GM21423 (cell line): ENCODE measurements at regions not wholly inside any gene's neighbourhood (a gene's known extent, or its start where the extent isn't known, plus 50 kb on each side); places are given as distances from the start of the nearest gene placed in this dataset.
A peak's percentile ranks its signal among the peaks of the same experiment; 100 is the strongest.
"Not testable (repeated sequence)": the region's sequence is repeated elsewhere in the genome, so short reads cannot be mapped to it uniquely, and the experiment has no call there.

Experiments
- ATAC-seq: cut with Tn5 transposase; IDR thresholded peaks from one replicate; pipeline ENCODE4 v1.9.1; 2021; ENCODE audit warnings: mild to moderate bottlenecking, moderate library complexity; ENCODE audit not compliant: unreplicated experiment

GRCh38 chr10:5268743-5269142, 72.1 kb downstream of the AKR1C4 start:
- no peak for ATAC-seq

DNA sequence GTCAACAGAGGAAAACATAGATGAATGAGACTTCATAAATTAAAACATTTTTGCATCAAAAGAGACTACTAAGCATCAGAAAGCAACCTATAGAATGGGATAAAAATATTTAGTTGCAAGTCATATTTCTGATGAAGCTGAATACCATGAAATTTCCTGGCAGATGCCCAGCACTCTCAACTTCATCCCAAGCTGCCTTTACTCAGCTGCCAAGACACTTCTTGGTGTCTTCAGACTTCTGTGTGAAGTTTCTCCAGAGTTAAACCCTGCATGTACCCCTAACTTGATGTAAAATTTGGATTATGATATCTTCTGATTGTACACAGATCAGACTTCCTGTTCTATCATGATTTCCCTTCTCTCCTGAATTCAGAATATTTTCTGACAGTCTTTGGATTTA, 73.2 kb downstream of the AKR1C4 start:
- ATAC-seq, result no peak

- ATAC-seq, result no peak
Measured at GRCh38 chr10:5271526-5271925, 74.9 kb downstream of the AKR1C4 start.

DNA sequence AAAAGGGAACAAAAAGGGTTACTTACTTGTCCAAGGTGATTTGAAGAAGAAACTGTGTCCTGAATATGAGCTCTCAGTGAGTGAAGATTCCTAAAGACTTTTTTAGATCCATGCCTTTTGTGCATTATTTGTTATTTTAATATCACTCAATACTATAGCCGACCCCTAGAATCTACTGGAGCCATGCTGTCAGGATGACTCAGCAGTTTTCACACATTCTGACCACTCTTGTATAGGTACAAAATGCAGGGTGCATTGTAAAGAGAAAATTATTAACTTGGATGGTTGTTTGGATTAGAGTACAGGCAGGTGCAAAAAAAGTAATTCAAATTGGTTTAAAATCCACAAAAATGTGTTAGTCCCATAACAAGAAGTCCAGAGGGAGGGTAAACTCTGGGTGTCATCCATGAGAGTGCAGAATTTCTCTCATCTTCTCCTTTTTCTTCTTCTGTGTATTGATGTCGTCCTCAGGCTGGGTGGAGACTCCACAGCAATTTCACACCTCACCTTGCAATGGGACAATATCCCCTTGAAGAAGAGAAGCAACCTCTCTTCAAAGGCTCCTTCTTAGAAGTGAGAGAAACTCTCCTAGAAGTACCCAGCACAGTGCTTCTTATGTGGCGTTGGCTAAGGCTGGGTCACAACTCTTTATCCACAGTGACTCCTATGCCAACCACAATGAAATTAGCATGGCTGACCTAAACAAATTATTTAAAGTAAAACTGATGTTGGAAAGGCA, 75.6 kb downstream of the AKR1C4 start:
- no peak for ATAC-seq

DNA sequence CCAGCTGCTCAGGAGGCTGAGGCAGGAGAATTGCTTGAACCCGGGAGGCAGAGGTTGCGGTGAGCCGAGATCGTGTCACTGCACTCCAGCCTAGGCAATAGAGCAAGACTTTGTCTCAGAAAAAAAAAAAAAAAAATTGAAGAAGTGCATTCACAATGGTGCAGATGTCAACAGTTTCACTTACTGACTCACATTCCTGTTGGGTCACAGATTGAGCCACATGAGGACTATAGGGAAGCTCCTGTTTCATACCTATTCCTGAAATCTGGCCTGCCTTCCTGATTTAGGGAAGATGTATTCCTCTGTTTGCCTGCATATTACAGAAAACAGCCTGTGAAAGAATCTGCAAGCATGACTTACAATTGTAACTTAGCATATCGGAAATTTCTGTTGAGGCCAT, 78.2 kb downstream of the AKR1C4 start:
- ATAC-seq, result no peak

GRCh38 chr10:5281356-5281755, 83.4 kb upstream of the UCN3 start:
- no peak for ATAC-seq

DNA sequence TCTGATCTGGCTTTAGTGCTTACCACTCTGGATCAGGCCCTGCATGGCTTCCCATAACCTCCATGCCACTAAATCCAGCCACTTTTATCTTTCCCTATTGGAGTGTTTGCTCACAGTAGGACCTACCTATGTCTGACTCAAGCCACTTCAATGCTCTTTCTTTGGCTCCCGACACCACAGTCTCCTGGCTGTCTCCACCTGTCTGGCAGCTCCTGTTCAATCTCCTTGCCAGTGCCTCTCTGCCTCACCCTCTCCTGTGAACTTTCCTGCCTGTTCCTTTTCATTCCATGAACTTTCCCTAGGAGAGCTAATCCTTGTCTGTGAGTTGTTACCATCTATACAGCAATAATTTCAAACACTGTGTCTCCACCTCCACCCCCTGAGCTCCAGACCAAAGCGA, 82.6 kb upstream of the UCN3 start:
- no peak for ATAC-seq

DNA sequence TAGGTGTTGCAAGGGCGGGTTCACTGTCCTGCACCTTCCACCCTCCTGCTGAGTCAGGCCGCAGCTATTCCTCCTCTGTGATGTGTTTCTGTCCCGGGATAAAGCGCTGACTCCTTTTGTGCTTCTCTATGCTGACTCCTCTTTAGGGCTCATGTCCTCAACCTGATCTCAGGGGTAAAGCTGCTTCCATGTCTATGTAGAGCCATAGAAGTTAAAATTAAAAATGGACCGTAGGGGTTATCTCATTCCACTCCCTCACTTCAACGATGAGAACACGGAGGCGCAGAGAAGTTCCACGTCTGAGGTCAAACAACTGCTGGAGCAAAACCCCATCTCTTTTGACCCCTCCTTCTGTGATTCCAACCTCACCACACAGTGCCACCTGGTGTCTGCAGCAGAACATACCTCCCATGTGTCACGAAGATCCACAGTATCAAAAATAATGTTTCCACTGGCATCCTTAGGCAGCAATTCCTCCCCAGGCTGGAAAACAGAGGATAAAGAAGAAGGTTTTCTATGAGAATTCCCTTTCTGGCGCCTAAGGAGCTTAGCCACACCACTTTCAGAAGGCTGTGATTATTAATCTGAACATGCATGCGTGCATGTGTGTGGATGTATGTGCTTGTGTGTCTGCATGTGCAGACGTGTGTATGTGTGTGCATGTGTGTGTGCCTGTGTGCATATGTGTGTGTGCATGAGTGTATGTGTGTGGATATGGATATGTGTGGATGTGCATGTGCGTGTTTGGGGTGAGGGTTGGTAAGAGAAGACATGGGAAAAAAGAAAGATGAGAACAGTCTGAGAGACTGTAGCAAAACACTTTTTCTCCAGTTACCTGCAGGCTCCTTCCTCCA, 81.2 kb upstream of the UCN3 start:
- peak; percentile 75 for ATAC-seq

- ATAC-seq, result peak; percentile 64
Measured at GRCh38 chr10:5284311-5285057, 80.3 kb upstream of the UCN3 start.

DNA sequence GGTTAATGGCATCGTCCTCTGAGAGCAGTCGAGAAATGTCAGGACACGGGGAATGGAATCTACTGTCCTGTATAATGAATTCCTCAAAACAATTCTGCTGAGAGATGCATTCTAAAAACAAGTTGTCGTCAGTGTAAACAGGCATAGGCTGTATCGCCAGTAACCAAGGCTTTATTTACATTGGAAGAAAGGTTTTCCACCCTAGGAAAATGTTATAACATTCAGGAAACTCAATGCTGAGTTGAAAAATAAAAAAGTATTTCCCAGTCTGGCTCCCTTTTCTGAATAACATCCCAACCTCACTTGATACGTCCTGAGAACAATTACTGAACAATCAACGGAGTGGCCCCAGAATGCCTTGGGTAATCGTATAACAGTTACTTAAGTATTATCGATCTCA, 79.6 kb upstream of the UCN3 start:
- no peak for ATAC-seq

GRCh38 chr10:5288359-5288758, 76.4 kb upstream of the UCN3 start:
- no peak for ATAC-seq

DNA sequence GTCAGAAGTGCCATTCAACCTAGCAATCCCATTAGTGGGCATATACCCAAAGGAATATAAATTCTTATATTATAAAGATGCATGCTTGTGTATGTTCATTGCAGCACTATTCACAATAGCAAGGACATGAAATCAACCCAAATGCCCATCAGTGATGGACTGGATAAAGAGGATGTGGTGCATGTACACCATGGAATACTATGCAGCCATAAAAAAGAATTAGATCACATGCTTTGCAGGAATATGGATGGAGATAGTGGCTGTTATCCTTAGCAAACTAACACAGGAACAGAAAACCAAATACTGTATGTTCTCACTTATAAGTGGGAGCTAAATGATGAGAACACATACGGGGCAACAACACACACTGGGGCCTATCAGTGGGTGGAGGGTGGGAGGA, 75.5 kb upstream of the UCN3 start:
- ATAC-seq, result not testable (repeated sequence)

GRCh38 chr10:5291501-5292195, 73.1 kb upstream of the UCN3 start:
- ATAC-seq, result no peak

DNA sequence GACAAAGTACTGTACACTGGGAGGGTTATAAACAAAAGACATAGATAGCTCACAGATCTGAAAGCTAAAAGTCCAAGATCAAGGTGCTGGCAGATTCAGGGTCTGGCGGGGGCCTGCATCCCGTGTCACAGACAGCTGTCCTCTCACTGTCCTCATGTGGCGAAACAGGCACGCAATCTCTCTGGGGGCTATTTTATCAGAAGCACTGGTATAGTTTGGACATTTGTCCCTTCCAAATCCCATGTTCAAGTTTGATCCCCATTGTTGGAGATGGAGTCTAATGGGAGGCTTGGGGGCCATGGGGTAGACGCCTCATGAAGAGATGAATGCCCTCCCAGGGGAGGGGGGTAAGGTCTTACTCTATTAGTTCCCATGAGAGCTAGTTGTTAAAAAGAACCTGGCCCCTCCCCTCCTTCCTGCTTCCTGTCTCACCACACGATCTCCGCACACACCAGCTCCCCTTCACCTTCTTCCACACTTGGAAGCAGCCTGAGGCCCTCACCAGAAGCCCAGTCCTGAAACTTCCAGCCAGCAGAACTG, 72.5 kb upstream of the UCN3 start:
- no peak for ATAC-seq

GRCh38 chr10:5292970-5293369, 71.8 kb upstream of the UCN3 start:
- ATAC-seq, result not testable (repeated sequence)

- ATAC-seq, result no peak
Measured at GRCh38 chr10:5293691-5294550, 70.8 kb upstream of the UCN3 start.

DNA sequence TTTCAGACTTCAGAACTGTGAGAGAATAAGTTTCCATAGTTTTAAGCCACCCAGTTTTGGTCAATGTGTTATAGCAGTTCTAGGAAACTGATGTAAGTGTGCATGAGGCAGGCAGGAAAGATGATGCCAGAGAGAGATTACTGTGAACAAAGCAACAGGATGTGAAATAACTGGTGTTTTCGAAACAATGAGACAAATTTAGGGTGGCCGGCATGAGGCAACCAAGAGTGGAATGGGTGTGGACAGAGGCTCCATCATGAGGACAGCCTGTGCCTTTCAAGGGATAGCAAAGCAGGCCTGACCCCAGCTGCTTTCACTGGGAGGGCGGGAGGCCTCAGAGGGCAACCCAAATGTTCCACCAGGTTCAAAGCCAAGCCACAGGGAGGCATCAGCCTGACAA, 67.3 kb upstream of the UCN3 start:
- ATAC-seq, result no peak

DNA sequence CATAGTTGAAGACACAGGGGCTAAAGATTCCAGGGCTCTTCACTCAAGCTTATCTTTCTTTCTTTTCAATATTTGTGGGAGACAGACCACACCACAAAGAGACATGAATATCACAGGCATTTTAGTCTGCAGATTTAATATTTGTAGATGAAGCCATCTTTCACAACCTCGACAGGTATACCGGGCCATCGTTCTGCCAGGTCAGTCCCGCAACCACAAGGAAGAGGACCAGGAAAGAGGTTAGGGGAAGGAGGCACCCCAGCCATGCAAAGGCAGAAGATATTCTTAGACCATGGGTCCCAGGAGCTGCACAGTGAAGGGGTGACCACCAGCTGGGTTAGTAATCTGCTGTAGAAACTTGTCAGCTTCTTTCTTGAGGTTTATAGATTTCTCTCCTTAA, 66.8 kb upstream of the UCN3 start:
- ATAC-seq, result no peak

- ATAC-seq, result no peak
Measured at GRCh38 chr10:5299950-5300349, 64.8 kb upstream of the UCN3 start.

- ATAC-seq, result no peak
Measured at GRCh38 chr10:5303504-5303903, 61.3 kb upstream of the UCN3 start.
